ENCODE measurements at regions not wholly inside any gene's neighbourhood (a gene's known extent, or its start where the extent isn't known, plus 50 kb on each side); places are given as distances from the start of the nearest gene placed in this dataset.

DNA sequence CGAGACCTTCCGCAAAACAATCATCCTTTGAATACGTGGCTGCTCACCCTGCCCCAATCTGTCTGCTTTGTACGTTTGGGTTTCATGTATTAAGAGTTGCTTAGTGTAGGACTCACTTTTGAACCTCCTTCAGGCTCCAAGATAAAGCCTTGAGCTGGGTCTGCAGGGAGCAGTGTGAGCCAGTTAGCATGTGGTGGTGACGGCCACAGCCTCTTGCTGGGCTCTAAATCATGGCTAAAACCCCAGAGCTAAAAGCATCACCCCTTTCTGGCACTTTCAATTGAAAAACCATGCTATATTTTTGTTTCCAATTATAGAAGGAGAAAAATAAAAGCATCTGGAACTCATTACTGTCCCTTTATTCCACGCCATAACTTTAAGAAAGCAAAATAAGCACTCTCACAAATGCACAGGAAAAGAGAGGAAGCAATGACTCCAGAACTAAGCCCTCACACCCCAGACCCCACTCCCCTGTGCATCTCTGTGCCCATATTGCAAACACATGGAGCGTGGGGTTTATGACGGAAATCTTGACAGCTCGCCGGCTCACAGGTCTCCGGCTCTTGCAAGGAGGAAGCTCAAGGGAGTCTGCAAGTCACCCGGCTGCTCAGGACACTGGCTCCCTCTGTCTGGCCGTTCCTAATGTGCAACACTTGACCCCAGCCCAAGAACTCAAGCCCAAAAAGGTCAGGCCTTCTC, 135.5 kb downstream of the MIS18A start:
- TF ChIP-seq, protein P1, sequence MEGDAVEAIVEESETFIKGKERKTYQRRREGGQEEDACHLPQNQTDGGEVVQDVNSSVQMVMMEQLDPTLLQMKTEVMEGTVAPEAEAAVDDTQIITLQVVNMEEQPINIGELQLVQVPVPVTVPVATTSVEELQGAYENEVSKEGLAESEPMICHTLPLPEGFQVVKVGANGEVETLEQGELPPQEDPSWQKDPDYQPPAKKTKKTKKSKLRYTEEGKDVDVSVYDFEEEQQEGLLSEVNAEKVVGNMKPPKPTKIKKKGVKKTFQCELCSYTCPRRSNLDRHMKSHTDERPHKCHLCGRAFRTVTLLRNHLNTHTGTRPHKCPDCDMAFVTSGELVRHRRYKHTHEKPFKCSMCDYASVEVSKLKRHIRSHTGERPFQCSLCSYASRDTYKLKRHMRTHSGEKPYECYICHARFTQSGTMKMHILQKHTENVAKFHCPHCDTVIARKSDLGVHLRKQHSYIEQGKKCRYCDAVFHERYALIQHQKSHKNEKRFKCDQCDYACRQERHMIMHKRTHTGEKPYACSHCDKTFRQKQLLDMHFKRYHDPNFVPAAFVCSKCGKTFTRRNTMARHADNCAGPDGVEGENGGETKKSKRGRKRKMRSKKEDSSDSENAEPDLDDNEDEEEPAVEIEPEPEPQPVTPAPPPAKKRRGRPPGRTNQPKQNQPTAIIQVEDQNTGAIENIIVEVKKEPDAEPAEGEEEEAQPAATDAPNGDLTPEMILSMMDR (IDR thresholded peaks at IDR 0.05; ENCODE audit: borderline replicate concordance, insufficient read depth, low read depth, low read length): no peak
- H3K4me3 ChIP-seq (ENCODE audit: low read depth, low read length): no peak overlapping the region

DNA sequence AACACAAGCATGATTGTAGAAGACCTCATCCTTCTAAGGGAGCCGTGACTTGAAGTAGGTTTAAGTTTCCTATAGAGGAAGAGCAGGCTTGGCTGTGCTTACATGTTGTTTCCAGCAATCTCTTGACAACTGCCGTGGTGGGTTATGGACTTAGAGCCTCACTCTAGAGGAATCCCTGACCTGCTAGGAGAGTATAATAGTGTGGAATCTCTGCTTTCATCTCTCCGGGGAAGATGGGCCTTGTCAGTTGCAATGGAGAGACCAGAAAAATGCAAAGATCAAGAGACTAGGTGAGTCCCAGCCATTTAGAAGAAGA, 137.6 kb downstream of the MIS18A start:
- TF ChIP-seq, protein P1 (IDR thresholded peaks at IDR 0.05; ENCODE audit: borderline replicate concordance, insufficient read depth, low read depth, low read length): no peak
- H3K4me3 ChIP-seq (ENCODE audit: low read depth, low read length): no peak overlapping the region

DNA sequence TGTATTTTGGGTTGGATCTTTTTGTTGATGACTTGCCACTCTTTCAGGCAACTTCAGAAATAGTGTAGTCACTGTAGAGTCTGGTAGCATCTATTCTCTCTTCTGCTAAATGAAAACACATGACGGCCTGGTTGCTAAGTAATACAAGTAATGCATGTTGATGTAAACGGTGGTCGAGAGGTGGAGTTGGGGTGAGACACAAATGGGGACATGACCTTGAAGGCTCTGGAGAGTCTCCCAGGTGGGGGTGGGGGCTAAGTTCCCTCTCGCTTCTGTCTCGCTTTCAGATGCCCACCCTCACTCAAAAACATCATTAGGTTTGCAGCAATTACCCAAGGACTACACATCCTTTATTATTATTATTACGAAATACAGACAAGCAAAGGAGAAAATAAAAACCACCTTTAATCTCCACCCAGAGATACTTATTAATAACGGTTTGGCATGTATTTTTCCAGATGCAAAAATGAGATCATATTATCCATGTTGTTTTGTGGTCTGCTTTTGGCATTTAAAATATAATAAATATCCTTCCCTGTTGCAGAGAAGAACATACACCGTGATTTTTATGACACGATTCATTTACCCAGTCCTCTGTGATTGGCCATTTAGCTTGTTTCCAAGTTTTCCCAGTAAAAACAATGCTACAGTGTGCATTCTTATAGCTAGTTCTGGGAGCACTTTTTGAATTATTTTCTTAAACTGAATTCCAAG, 138.1 kb downstream of the MIS18A start:
- H3K4me3 ChIP-seq (ENCODE audit: low read depth, low read length): no peak overlapping the region
- TF ChIP-seq, protein P1 (IDR thresholded peaks at IDR 0.05; ENCODE audit: borderline replicate concordance, insufficient read depth, low read depth, low read length): no peak

DNA sequence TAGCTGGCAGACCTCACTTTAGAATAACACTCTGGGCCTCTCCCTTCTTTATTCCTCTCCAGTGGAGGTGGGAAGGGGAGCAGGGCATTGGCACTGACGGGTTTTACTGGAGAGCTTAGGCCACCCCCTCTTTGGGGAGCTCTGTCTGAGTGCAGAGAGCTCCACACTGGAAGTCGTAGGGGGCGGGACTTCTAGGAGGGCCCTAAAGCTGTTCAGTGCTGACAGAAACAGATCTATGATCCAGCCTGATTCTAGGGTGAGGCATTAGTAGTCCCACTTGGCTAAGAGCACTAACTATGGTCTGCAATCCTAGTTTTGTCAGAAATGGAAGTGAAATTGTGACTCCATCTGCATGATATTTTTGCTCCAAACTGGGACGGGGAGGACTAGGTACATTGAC, 138.7 kb downstream of the MIS18A start:
- TF ChIP-seq, protein P1 (IDR thresholded peaks at IDR 0.05; ENCODE audit: borderline replicate concordance, insufficient read depth, low read depth, low read length): no peak
- no peak overlapping the region for H3K4me3 ChIP-seq (ENCODE audit: low read depth, low read length)

DNA sequence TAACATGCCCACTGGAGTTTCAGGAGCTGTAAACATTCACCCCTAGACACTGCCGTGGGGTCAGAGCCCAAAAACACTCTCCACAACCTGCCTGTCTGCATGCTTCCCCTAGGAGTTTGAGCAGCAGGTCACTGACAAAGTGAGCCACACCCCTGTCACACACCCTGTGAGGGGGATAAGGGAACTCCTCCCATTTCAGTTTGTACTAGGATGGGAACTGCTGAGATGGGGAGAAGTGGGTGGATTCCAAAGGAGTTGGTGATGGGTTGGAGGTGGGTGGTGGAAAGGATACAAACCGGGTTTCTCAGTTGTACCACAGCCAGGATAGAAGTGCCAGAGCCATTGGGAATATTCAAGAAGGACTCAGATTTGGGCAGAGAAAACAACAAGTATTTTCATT, 140.2 kb downstream of the MIS18A start:
- TF ChIP-seq, protein P1 (IDR thresholded peaks at IDR 0.05; ENCODE audit: borderline replicate concordance, insufficient read depth, low read depth, low read length): no peak
- H3K4me3 ChIP-seq (ENCODE audit: low read depth, low read length): no peak overlapping the region

DNA sequence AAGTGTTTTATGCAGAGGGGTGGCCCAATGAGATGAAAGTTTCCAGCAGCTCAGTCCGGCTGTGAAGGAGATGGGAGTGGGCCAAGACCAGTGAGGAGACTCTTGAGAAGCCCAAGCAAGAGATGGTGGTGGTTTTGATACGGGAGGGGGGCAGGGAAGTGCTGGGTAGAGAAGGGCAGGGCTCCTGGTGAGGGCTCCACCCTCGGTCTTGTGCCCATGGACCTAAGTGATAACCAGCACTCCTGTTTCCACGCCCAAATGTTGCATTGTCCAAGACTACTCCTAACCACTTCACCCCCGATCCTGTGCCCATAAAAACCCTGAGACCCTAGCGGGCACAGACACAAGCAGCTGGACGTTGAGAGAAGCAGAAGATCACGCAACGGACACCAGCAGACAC, 140.9 kb downstream of the MIS18A start:
- TF ChIP-seq, protein P1 (IDR thresholded peaks at IDR 0.05; ENCODE audit: borderline replicate concordance, insufficient read depth, low read depth, low read length): no peak

DNA sequence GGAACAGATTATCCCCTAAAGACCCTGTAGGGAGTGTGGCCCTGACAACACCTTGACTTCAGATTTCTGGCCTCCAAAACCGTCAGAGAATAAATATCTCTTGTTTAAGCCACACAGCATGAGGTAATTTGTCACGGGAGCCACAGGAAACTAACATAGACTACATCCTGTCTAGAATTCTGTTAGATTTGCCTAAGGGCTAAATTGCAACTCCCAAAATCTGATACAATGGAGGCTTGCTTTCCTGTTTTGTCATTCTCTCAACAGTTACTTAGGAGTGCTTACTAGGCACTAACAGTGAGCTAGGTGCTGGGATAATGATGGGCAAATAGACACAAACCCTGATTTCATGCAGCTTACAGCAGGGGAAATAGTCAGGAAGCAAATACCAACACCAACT, 141.6 kb downstream of the MIS18A start:
- H3K4me3 ChIP-seq (ENCODE audit: low read depth, low read length): no peak overlapping the region
- TF ChIP-seq, protein P1 (IDR thresholded peaks at IDR 0.05; ENCODE audit: borderline replicate concordance, insufficient read depth, low read depth, low read length): no peak

More for the DNA sequence above, 140.9 kb downstream of the MIS18A start:
- H3K4me3 ChIP-seq (ENCODE audit: low read depth, low read length): no peak overlapping the region

Data from GM12875 (cell line).